SK-MEL-5 (cell line): ENCODE measurements at regions not wholly inside any gene's neighbourhood (a gene's known extent, or its start where the extent isn't known, plus 50 kb on each side); places are given as distances from the start of the nearest gene placed in this dataset.

ENCODE experiments used
- DNase-seq: peaks from one replicate; pipeline ENCODE4 v3.0.0-alpha.2; 2016; ENCODE audit warnings: low read depth, low spot score
- in situ Hi-C: cut with HindIII; loops from 2 replicates; pipeline ENCODE4 v1.10.0; 2016; ENCODE audit warnings: low sequenced_read_pairs, high pct_unique_total_duplicates, low pct_unique_long_range_greater_than_20kb

GRCh38 chr2:12602661-12603060 lies 114.1 kb upstream of the TRIB2 start:
- in situ Hi-C loops: no loop called here
- DNase-seq: no peak

- in situ Hi-C loops: no loop called here
- no peak for DNase-seq
Observed at GRCh38 chr2:12603781-12604295, 112.9 kb upstream of the TRIB2 start.

DNA sequence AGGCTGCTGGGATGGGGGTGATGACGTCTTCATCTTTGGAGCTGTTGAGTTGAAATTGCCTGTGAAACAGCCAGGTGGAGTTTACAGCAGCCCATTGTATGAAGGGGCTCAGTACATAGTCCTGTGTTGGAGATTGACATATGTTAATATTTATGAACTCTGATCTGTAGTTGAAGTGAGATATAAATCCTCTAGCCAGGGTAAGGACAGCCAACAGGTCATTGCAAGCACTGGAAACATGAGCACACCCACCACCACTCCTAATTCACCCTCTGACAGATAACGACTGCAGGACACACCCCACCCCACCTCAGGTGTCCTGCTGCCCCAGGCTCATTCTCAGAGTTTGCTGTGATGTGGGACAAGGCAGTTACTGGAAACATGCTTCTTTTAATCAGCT lies 112.4 kb upstream of the TRIB2 start:
- no peak for DNase-seq
- in situ Hi-C loops: no loop called here

GRCh38 chr2:12605366-12605765 lies 111.4 kb upstream of the TRIB2 start:
- DNase-seq: no peak
- in situ Hi-C loops: no loop called here

DNA sequence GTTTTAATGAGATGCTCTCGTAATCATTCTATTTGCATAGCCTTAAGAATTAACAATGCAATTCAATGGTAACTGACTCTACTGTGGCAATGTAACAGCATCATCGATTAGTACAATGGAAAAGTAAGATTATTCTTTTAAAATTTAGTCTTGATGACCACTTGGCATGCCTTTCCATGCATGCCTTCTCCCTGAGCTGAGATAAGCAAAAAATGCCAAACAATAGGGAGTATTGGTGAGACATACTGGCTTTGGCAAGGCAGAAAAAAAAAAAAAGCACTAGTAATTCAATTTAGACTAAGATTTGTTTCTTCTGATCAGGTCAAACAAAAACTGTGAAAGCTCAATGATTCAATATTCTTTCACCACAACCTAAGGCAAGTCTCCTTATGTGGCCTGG lies 110.8 kb upstream of the TRIB2 start:
- DNase-seq: no peak
- in situ Hi-C loops: no loop called here

GRCh38 chr2:12606472-12607000 lies 110.2 kb upstream of the TRIB2 start:
- in situ Hi-C loops: no loop called here
- peak; percentile 84 for DNase-seq

GRCh38 chr2:12607971-12608370 lies 108.8 kb upstream of the TRIB2 start:
- in situ Hi-C loops: no loop called here
- DNase-seq: no peak

DNA sequence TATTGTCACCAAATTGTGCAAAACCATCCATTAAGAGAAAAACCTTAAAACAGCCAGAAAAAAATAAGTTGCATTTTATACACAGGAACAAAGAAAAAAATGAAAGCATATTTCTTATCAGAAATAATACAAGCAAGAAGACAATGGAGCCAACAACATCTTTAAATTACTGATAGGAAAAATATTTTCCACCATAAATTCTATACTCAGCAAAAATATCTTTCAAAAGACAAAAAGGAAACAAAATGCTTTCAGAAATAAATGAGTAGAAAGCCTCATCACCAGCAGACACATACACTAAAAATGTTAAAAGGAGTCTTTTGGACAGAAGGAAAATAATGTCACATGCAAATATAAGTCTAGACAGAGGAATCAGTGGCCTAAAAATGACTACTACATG lies 106.4 kb upstream of the TRIB2 start:
- no peak for DNase-seq
- in situ Hi-C loops: no loop called here

DNA sequence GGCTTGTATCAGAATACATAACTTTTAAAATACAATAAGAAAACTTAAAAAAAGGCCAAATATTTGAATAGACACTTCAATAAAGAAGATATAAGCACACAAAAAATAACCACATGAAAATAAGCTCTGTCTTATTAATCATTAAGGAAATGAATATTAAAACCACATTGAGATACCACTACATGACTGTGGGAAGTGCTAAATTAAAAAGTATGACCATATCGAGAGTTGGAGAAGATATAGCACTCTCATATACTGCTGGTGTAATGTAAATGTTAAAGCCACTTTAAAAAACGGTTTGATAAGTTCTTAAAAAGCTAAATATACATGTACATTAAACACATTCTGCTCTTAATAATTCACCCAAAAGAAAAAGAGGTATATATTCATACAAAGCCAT lies 104.6 kb upstream of the TRIB2 start:
- in situ Hi-C loops: no loop called here
- no peak for DNase-seq

- peak; percentile 26 for DNase-seq
- in situ Hi-C loops: no loop called here
Observed at GRCh38 chr2:12612671-12613070, 104.1 kb upstream of the TRIB2 start.

GRCh38 chr2:12613137-12613835 lies 103.5 kb upstream of the TRIB2 start:
- in situ Hi-C loops: no loop called here
- DNase-seq: no peak

DNA sequence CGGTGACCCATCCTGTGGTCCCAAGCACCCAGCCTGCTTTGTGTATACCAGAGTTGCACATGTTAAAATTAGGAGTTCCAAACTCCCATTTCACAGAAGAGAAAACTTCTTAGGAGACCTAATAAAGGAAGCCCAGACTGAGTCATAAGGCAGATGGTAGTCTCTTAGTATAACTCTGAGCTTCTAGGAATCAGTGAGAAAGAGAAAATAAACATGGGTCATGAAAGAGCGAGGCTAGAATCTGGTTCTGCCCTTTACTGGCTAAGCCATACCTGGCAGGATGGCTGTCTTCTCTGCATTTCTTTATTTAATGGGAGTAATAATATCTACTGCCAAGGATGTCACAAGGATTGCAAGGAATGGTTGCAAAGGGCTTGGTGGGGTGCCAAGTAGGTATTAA lies 101.2 kb upstream of the TRIB2 start:
- in situ Hi-C loops: no loop called here
- DNase-seq: no peak

DNA sequence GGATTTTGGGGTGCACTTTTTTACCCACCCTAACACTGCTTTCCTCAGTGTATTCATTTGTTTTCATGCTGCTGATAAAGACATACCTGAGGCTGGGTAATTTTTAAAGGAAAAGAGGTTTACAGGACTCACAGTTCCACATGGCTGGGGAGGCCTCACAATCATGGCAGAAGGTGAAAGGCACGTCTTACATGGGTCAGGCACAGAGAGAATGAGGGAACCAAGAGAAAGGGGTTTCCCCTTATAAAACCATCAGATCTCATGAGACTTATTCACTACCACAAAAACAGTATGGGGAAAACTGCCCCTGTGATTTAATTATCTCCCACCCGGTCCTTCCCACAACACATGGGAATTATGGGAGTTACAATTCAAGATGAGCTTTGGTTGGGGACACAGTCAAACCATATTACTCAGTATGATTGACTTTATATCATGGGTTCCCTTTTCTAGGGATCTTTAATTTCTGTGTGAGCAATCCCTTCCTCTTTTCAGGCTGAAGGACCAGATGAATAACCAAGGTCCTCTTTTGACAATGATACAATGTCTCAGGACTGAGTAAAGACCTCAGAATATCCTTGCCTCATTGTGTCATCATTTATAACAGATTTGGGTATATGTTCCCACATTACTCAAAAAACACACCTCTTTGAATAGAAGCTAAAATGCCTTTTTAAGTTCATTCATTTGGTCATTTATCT lies 100.1 kb upstream of the TRIB2 start:
- in situ Hi-C loops: no loop called here
- DNase-seq: no peak

DNA sequence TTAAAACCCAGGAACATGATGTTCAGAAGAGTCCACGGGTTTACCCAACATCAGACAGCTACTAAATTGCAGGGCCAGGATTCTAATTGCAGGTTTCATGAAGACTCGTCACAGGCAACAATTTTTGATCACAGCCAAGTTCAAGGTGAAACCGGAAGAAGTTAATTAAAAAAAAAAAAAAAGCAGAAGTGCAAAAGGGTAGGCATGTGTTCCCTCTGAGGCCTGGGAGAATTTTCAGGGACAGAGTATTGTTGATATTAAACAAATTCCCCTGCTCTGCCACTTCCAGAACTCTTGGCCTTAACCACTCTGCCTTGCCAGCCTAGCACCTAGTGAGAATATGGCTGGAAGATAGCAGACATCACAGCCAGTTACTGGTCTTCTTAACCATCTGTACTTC lies 99.4 kb upstream of the TRIB2 start:
- in situ Hi-C loops: no loop called here
- no peak for DNase-seq

DNA sequence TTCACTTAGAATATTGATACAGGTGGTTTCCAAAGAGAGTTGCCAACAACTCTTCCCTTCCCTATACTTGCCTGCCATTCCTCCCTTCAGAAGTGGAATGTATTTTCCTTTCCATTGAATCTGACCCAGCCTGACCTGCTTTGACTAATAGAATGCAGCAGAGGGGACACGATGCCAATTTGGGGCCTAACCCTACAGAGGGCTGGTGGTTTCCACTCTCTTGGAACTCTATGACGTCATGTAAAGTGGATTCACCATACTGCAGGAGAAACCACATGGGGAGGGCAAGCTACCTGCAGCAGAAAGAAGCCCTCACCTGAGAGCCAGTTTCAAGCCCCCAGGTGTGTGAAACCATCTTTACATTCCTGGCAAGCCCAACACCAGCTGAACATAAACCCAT lies 98.9 kb upstream of the TRIB2 start:
- in situ Hi-C loops: no loop called here
- no peak for DNase-seq

DNA sequence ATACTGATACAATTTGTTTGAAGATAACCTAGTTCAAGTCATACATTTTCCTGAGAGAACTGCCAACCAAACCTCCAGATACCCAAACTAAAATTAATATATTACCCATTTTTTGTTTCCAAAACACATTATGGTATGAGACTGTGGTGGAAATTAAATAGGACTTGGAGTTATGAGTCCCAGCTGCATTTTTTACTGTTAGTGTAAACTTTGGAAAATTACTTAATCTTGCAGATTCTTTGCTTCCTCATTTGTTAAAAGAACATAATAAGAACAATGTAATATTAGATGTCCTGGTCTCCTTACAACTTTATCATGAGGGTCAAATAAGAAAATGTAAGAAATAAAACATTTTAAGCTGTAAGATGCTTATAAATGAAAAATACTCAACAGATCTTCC lies 98.2 kb upstream of the TRIB2 start:
- in situ Hi-C loops: no loop called here
- DNase-seq: no peak

DNA sequence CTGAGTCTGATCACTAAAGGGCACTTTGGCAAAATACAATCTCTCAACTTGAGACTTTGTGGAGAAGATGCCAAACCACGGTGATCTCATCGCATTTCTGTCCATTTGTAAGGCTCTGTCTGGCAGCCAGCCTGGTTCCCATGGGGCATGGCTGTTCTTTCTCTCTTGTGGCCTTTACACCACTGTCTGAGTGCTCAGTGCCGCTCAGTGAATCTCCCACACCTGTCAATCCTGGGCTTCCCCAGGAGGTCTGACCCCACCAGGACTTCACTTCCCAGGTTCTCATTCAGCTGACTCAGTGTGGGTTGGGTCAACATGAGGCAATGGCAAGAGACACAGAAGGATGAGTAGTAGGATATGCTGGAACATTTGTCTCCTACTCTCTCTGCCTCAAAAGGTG lies 96.8 kb upstream of the TRIB2 start:
- in situ Hi-C loops: no loop called here
- DNase-seq: no peak

DNA sequence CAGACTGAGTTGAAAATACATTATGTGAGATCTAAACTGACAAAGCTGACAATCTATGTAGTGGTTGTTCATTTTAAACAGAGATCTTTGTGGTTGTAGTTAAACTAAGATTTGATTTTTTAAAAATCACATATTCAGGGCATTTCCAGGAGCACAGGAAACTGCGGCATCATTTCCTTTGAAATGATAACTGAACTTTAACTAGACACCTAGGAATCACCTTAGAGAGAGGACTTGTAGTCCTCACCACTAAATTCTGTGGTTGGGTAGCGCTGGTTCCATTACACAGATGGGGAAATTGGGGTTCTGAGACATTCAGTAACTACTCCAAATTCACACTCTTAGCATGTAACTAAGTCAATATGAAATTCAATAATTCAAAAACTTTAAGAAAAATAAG lies 96.0 kb upstream of the TRIB2 start:
- in situ Hi-C loops: no loop called here
- DNase-seq: no peak

DNA sequence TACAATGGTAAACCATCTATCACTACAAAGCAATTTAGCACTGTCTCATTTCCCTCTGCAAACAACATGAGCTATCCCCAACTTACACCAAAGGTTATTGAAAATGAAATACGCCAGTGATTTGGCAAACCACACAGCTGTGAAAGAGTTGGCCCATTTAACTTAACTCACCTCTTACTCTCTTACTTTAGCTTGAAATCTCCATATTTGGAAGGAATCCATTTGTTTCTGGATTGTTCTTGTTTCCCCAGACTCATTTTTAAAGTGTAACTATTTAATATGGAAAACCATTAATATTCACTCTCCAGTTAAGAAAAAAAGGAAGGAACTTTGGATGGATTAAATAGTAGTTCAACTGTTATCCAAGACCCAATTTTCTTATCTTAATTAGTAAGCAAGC lies 93.7 kb upstream of the TRIB2 start:
- in situ Hi-C loops: no loop called here
- no peak for DNase-seq
